Transverse colon (tissue), 4 donors: ENCODE measurements at regions not wholly inside any gene's neighbourhood (a gene's known extent, or its start where the extent isn't known, plus 50 kb on each side); places are given as distances from the start of the nearest gene placed in this dataset.

Experiments used
- DNase-seq: peaks from one replicate; pipeline ENCODE4 v3.0.0-alpha.2; 2019
- H3K27ac ChIP-seq, 4 donors: fragments of 200-600 bp; sonication (generic); 2 replicates each; pipeline ENCODE4 v1.5.1; 2016 to 2018; ENCODE audit warnings: inconsistent platforms in 4 of 4
- H3K27me3 ChIP-seq: fragments of 200-600 bp; sonication (generic); 2 replicates; pipeline ENCODE4 v1.5.1; 2017; ENCODE audit warnings: inconsistent platforms
- H3K36me3 ChIP-seq, 4 donors: fragments of 200-600 bp; sonication (generic); 2 replicates each; pipeline ENCODE4 v1.5.1; 2017 to 2019; ENCODE audit warnings: inconsistent platforms in 4 of 4
- H3K4me1 ChIP-seq, 4 donors: fragments of 200-600 bp; sonication (generic); 2 replicates each; pipeline ENCODE4 v1.5.1; 2017 to 2020; ENCODE audit warnings: inconsistent platforms in 4 of 4
- H3K4me3 ChIP-seq, 4 donors: fragments of 200-600 bp; sonication (generic); 1 replicate in 1 of 4; 2 replicates in 3 of 4; pipeline versions ENCODE4 v1.5.1 to v1.6.1; 2017 to 2019; ENCODE audit warnings: inconsistent platforms in 4 of 4
- H3K9me3 ChIP-seq, 2 donors: fragments of 200-600 bp; sonication (generic); 2 replicates each; pipeline ENCODE4 v1.5.1; 2017 to 2019; ENCODE audit warnings: inconsistent platforms in 2 of 2
- CTCF ChIP-seq, 5 experiments: fragments of 200-600 bp in 3 of 5; fragments of 450-650 bp in 2 of 5; sonication (generic) in 3 of 5; IDR thresholded peaks; 1 replicate in 2 of 5; 2 replicates in 3 of 5; pipeline ENCODE4 v1.5.1; 2016 to 2017; ENCODE audit warnings: antibody characterized with exemption in 5 of 5, inconsistent platforms in 3 of 5, mild to moderate bottlenecking in 2 of 5, moderate library complexity in 1 of 5
- EP300 ChIP-seq: sonication (generic); formaldehyde crosslinking; IDR thresholded peaks from one replicate; pipeline ENCODE4 v1.6.1; 2017; ENCODE audit warnings: antibody characterized with exemption, low read depth
- POLR2A ChIP-seq: fragments of 450-650 bp; IDR thresholded peaks from one replicate; pipeline ENCODE4 v1.6.1; 2016; ENCODE audit warnings: antibody characterized with exemption, mild to moderate bottlenecking, moderate library complexity
- POLR2AphosphoS5 ChIP-seq, 3 donors: sonication (generic); formaldehyde crosslinking; IDR thresholded peaks; one replicate each; pipeline ENCODE4 v1.6.1; 2016; ENCODE audit warnings: antibody characterized with exemption in 3 of 3
- WGBS, 2 donors: methylation state at CpG; one replicate each; pipeline ENCODE4 v1.1.5; 2018; ENCODE audit warnings: low coverage in 1 of 2; 5-methylcytosine and 5-hydroxymethylcytosine counted together
- in situ Hi-C, 4 donors: fragments of 200-750 bp; cut with MboI; loops; one replicate each; pipeline versions ENCODE4 v1.15.0 to v1.15.1; 2017; ENCODE audit warnings: low sequenced_read_pairs in 3 of 4, low pct_ligation_motif_present in 1 of 4, low pct_unique_long_range_greater_than_20kb in 1 of 4
- intact Hi-C: fragments of 100-400 bp; cut with DNase I; formaldehyde crosslinking; loops from one replicate; pipeline ENCODE4 v1.15.1; 2023; ENCODE audit warnings: low total_unique reads

DNA sequence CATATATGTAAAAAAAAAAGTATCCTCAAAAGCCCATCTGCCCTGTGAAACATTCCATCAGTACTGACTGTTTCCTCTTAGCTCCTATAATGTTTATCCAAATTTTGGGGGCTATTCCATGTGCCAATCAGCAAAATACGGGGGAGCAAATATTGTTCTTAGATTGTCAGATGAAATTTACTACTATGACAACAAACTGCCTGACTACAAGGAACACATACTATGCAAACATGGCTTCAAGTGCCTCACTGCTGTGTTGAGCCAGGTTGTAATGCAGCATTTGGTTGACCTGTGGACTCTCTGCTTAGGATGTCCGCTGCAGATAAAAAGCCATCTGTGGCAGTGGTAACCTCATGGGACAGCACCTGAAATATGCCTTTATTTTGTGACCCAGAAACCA is 98.2 kb upstream of the SCEL start:
- 43 to 45% methylated on average over 1 to 2 of the region's 2 CpGs for WGBS, 2 donors

GRCh38 chr13:77434289-77434688 is 101.2 kb upstream of the SCEL start:
- 33 to 47% methylated on average over 1 of the region's 1 CpG for WGBS, 2 donors
- TF ChIP-seq EP300, result no peak
- no peak for TF ChIP-seq POLR2AphosphoS5 (IDR thresholded peaks at IDR 0.05)
- TF ChIP-seq POLR2A, result no peak
- TF ChIP-seq CTCF (IDR thresholded peaks at IDR 0.05), result no peak
- no peaks in the 10 kb centered on the region for H3K4me1 ChIP-seq
- H3K27me3 ChIP-seq, result no peaks in the 10 kb centered on the region
- H3K36me3 ChIP-seq, result no peaks in the 10 kb centered on the region
- H3K27ac ChIP-seq, result no peak overlapping the region
- intact Hi-C loops, result no loop called here
- in situ Hi-C loops, result no loop called here
- no peak overlapping the region for H3K4me3 ChIP-seq
- no peaks in the 10 kb centered on the region for H3K9me3 ChIP-seq
- DNase-seq, result no peak

More for the DNA sequence above, 98.2 kb upstream of the SCEL start:
- H3K27ac ChIP-seq, result no peak overlapping the region
- in situ Hi-C loops (no loop called here), intact Hi-C loops (no loop called here)
- H3K4me3 ChIP-seq, result no peak overlapping the region
- no peaks in the 10 kb centered on the region for H3K4me1 ChIP-seq
- no peaks in the 10 kb centered on the region for H3K36me3 ChIP-seq
- no peak for DNase-seq
- H3K9me3 ChIP-seq, result no peaks in the 10 kb centered on the region
- H3K27me3 ChIP-seq, result no peaks in the 10 kb centered on the region
- TF ChIP-seq POLR2A (no peak), CTCF (IDR thresholded peaks at IDR 0.05) (no peak), POLR2AphosphoS5 (IDR thresholded peaks at IDR 0.05) (no peak), EP300 (no peak)

- intact Hi-C loops, result no loop called here
Observed at GRCh38 chr13:77431449-77431848, 104.1 kb upstream of the SCEL start.

DNA sequence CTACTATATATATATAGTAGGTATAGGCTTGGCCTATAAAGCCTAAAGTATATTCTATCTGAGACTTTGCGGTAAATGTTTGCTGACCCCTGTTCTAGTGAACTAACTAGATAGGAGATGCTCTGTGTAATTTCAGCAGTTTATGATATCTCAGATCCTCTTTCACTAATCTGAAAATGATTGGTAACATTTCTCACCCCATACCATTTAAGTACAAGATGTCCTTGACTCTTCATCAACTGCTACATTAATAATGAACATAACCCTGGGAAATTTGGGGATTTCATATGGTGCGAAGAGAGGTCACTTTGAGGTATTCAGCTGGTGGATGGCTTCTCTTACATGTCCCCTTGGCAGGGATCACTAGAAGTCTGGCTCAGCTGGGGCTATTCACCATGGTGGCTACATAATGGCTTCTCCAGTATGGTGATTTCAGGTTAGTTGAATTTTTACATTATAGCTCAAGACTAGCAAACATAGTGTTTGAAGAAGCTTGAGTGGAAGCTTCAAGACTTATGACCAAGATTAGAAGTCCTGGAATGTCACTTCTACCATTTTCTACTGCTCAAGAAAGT is 103.6 kb upstream of the MYCBP2 start:
- no peak overlapping the region for H3K27ac ChIP-seq
- intact Hi-C loops, result no loop called here
- no peaks in the 10 kb centered on the region for H3K36me3 ChIP-seq
- in situ Hi-C loops, result no loop called here
- H3K4me1 ChIP-seq, result no peaks in the 10 kb centered on the region
- H3K4me3 ChIP-seq, result no peak overlapping the region
- no peaks in the 10 kb centered on the region for H3K9me3 ChIP-seq
- H3K27me3 ChIP-seq, result no peaks in the 10 kb centered on the region
- whole genome bisulfite sequencing, 2 donors, result 84 to 100% methylated on average over 2 of the region's 2 CpGs
- TF ChIP-seq EP300, result no peak
- TF ChIP-seq POLR2AphosphoS5 (IDR thresholded peaks at IDR 0.05), result no peak
- no peak for TF ChIP-seq POLR2A
- TF ChIP-seq CTCF (IDR thresholded peaks at IDR 0.05), result no peak
- no peak for DNase-seq

More at GRCh38 chr13:77431449-77431848, 104.1 kb upstream of the SCEL start:
- Histone ChIP-seq H3K36me3 (no peaks in the 10 kb centered on the region), H3K4me1 (no peaks in the 10 kb centered on the region), H3K4me3 (no peak overlapping the region), H3K27ac (no peak overlapping the region), H3K27me3 (no peaks in the 10 kb centered on the region), H3K9me3 (no peaks in the 10 kb centered on the region)
- DNase-seq, result no peak
- TF ChIP-seq EP300 (no peak), CTCF (IDR thresholded peaks at IDR 0.05) (no peak), POLR2A (no peak), POLR2AphosphoS5 (IDR thresholded peaks at IDR 0.05) (no peak)
- in situ Hi-C loops, result no loop called here
